Loucy (cell line): ENCODE measurements at regions not wholly inside any gene's neighbourhood (a gene's known extent, or its start where the extent isn't known, plus 50 kb on each side); places are given as distances from the start of the nearest gene placed in this dataset.

Experiments
- H2AFZ ChIP-seq: fragments of 200-600 bp; sonication (generic); 2 replicates; pipeline ENCODE4 v1.6.0; 2016; ENCODE audit warnings: antibody characterized with exemption, mild to moderate bottlenecking, low read length, moderate library complexity
- H3F3A ChIP-seq: fragments of 200-600 bp; 2 replicates; pipeline ENCODE4 v1.6.0; 2016; ENCODE audit warnings: antibody characterized with exemption, low read depth, mild to moderate bottlenecking
- H3K27me3 ChIP-seq: fragments of 200-600 bp; sonication (generic); 2 replicates; pipeline ENCODE4 v1.6.1; 2014; ENCODE audit warnings: low read length, mild to moderate bottlenecking; ENCODE audit not compliant: insufficient read depth, poor library complexity, severe bottlenecking
- H3K36me3 ChIP-seq: fragments of 200-600 bp; sonication (generic); 2 replicates; pipeline ENCODE4 v1.6.1; 2016; ENCODE audit warnings: low read length; ENCODE audit not compliant: insufficient read depth
- H3K4me1 ChIP-seq: fragments of 200-600 bp; sonication (generic); 2 replicates; pipeline ENCODE4 v1.5.1; 2014; ENCODE audit warnings: low read length, mild to moderate bottlenecking; ENCODE audit not compliant: insufficient read depth, poor library complexity, severe bottlenecking
- H3K4me2 ChIP-seq: fragments of 200-600 bp; sonication (generic); 2 replicates; pipeline ENCODE4 v1.6.0; 2014; ENCODE audit warnings: antibody characterized with exemption, low read length, low read depth, mild to moderate bottlenecking; ENCODE audit not compliant: poor library complexity, severe bottlenecking
- H3K4me3 ChIP-seq: fragments of 200-600 bp; sonication (generic); 2 replicates; pipeline ENCODE4 v1.5.1; 2014; ENCODE audit warnings: low read length, mild to moderate bottlenecking, mixed read lengths; ENCODE audit not compliant: poor library complexity, severe bottlenecking
- H3K79me2 ChIP-seq: fragments of 200-600 bp; sonication (generic); 2 replicates; pipeline ENCODE4 v1.6.1; 2014; ENCODE audit warnings: low read length; ENCODE audit not compliant: insufficient read depth
- H3K9ac ChIP-seq: fragments of 200-600 bp; sonication (generic); 2 replicates; pipeline ENCODE4 v1.6.0; 2014; ENCODE audit warnings: mild to moderate bottlenecking, low read depth, low read length, moderate library complexity; ENCODE audit not compliant: poor library complexity, severe bottlenecking
- H3K9me2 ChIP-seq: fragments of 200-600 bp; sonication (generic); replicated peaks from 2 replicates; pipeline ENCODE4 v1.6.1; 2016; ENCODE audit warnings: low read depth, low read length, mixed read lengths
- H3K9me3 ChIP-seq: fragments of 200-600 bp; sonication (generic); 2 replicates; pipeline ENCODE4 v1.6.1; 2014; ENCODE audit warnings: mild to moderate bottlenecking, antibody characterized with exemption, low read length, low read depth; ENCODE audit not compliant: insufficient read depth
- H4K20me1 ChIP-seq: fragments of 200-600 bp; sonication (generic); 2 replicates; pipeline ENCODE4 v1.6.0; 2014; ENCODE audit warnings: antibody characterized with exemption, low read length, mild to moderate bottlenecking; ENCODE audit not compliant: insufficient read depth, poor library complexity, severe bottlenecking
- EZH2phosphoT487 ChIP-seq: fragments of 200-600 bp; IDR thresholded peaks from 2 replicates; pipeline ENCODE4 v1.6.1; 2018; ENCODE audit warnings: antibody characterized with exemption, mild to moderate bottlenecking, moderate library complexity, borderline replicate concordance
- TF ChIP-seq, protein P1 (sequence below): fragments of 200-600 bp; sonication (generic); conservative IDR thresholded peaks from 2 replicates; pipeline ENCODE4 v1.5.1; 2014; ENCODE audit warnings: mild to moderate bottlenecking, antibody characterized with exemption, low read length

GRCh38 chr14:54343272-54344121 is 53.3 kb upstream of the CDKN3 start:
- no peak for TF ChIP-seq EZH2phosphoT487
- TF ChIP-seq, protein P1, sequence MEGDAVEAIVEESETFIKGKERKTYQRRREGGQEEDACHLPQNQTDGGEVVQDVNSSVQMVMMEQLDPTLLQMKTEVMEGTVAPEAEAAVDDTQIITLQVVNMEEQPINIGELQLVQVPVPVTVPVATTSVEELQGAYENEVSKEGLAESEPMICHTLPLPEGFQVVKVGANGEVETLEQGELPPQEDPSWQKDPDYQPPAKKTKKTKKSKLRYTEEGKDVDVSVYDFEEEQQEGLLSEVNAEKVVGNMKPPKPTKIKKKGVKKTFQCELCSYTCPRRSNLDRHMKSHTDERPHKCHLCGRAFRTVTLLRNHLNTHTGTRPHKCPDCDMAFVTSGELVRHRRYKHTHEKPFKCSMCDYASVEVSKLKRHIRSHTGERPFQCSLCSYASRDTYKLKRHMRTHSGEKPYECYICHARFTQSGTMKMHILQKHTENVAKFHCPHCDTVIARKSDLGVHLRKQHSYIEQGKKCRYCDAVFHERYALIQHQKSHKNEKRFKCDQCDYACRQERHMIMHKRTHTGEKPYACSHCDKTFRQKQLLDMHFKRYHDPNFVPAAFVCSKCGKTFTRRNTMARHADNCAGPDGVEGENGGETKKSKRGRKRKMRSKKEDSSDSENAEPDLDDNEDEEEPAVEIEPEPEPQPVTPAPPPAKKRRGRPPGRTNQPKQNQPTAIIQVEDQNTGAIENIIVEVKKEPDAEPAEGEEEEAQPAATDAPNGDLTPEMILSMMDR: no peak
- H3K9me2 ChIP-seq: no peaks in the 10 kb centered on the region
- no peaks in the 10 kb centered on the region for H3F3A ChIP-seq
- no peaks in the 10 kb centered on the region for H3K79me2 ChIP-seq
- no peaks in the 10 kb centered on the region for H3K36me3 ChIP-seq
- no peaks in the 10 kb centered on the region for H3K27me3 ChIP-seq
- H3K4me2 ChIP-seq: no peak overlapping the region
- H3K9me3 ChIP-seq: no peaks in the 10 kb centered on the region
- H3K4me1 ChIP-seq: no peaks in the 10 kb centered on the region
- H3K4me3 ChIP-seq: no peak overlapping the region
- H2AFZ ChIP-seq: no peak overlapping the region
- H3K9ac ChIP-seq: no peak overlapping the region
- no peaks in the 10 kb centered on the region for H4K20me1 ChIP-seq

DNA sequence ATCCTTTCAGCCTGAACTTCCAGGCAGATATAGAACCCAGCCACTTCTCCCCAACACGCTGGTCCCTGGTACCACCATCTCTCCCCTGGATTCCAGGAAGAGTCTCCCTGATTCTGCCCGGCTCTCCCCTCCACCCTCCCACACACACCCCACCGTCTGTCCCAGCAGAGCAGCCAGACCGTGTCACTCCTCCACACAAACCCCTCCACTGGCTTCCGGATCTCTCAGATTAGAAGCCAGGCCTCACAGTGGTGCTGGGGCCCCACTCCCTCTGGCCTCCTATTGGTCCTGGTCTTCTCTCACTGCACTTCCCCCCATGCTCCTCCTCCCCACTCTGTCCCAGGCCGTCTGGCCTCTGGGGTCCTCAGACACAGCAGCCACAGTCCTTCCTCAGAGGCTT is 52.4 kb upstream of the CDKN3 start:
- H3K27me3 ChIP-seq: no peaks in the 10 kb centered on the region
- H3K36me3 ChIP-seq: no peaks in the 10 kb centered on the region
- no peaks in the 10 kb centered on the region for H4K20me1 ChIP-seq
- no peak for TF ChIP-seq EZH2phosphoT487
- TF ChIP-seq, protein P1: no peak
- no peak overlapping the region for H3K4me2 ChIP-seq
- H3K9ac ChIP-seq: no peak overlapping the region
- H3K79me2 ChIP-seq: no peaks in the 10 kb centered on the region
- no peaks in the 10 kb centered on the region for H3K9me3 ChIP-seq
- H3K4me3 ChIP-seq: no peak overlapping the region
- no peaks in the 10 kb centered on the region for H3K9me2 ChIP-seq
- no peak overlapping the region for H2AFZ ChIP-seq
- no peaks in the 10 kb centered on the region for H3K4me1 ChIP-seq
- no peaks in the 10 kb centered on the region for H3F3A ChIP-seq

DNA sequence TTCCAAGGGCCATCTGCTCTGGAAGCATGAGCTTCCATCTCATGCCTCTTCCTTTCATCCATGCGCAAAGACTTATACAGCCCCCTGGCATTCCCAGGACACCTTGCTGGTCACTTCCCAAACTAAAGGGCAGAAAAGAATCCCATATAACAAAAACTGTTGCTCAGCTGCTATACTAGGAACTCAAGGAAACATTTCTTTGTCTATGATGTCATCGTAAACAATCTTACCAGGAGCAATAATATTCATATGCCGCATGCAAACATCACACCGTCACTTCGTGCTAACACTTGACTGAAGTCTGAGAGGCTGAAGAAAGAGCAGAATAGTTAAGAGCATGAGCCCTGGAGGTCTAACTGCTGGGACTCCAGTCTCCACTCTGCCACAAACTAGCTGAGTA is 50.5 kb upstream of the CDKN3 start:
- Histone ChIP-seq H3K9ac (no peak overlapping the region), H3K9me2 (no peaks in the 10 kb centered on the region), H4K20me1 (no peaks in the 10 kb centered on the region), H3K4me3 (no peak overlapping the region), H3F3A (no peaks in the 10 kb centered on the region), H3K4me1 (no peaks in the 10 kb centered on the region), H3K9me3 (no peaks in the 10 kb centered on the region), H3K27me3 (no peaks in the 10 kb centered on the region), H3K36me3 (no peaks in the 10 kb centered on the region), H3K4me2 (no peak overlapping the region), H3K79me2 (no peaks in the 10 kb centered on the region), H2AFZ (no peak overlapping the region)
- TF ChIP-seq, protein P1: no peak
- no peak for TF ChIP-seq EZH2phosphoT487
